Liver (tissue), 8 donors: ENCODE measurements at regions not wholly inside any gene's neighbourhood (a gene's known extent, or its start where the extent isn't known, plus 50 kb on each side); places are given as distances from the start of the nearest gene placed in this dataset.

Experiments
- DNase-seq: peaks from one replicate; pipeline ENCODE4 v3.0.0-alpha.2; 2017; ENCODE audit warnings: low spot score
- H3K27ac ChIP-seq, 2 donors: one replicate each; pipeline ENCODE4 v1.7.0; 2013; ENCODE audit warnings: inconsistent platforms in 2 of 2, low read length in 2 of 2, control low read depth in 1 of 2, low read depth in 1 of 2, mild to moderate bottlenecking in 1 of 2
- H3K27me3 ChIP-seq, 4 donors: one replicate each; pipeline versions ENCODE4 v1.6.1 to v1.7.0; 2013; ENCODE audit warnings: low read length in 3 of 4, inconsistent platforms in 1 of 4, mild to moderate bottlenecking in 1 of 4, moderate library complexity in 1 of 4; ENCODE audit not compliant: control insufficient read depth in 4 of 4, insufficient read depth in 4 of 4
- H3K36me3 ChIP-seq, 4 donors: one replicate each; pipeline versions ENCODE4 v1.6.1 to v1.7.0; 2013; ENCODE audit warnings: low read length in 3 of 4, mild to moderate bottlenecking in 3 of 4, low read depth in 1 of 4, moderate library complexity in 1 of 4; ENCODE audit not compliant: control insufficient read depth in 4 of 4, insufficient read depth in 3 of 4
- H3K4me1 ChIP-seq, 4 donors: one replicate each; pipeline versions ENCODE4 v1.6.1 to v1.7.0; 2013; ENCODE audit warnings: low read length in 3 of 4, mild to moderate bottlenecking in 3 of 4, moderate library complexity in 1 of 4; ENCODE audit not compliant: control insufficient read depth in 4 of 4, insufficient read depth in 4 of 4
- H3K4me3 ChIP-seq, 3 donors: one replicate each; pipeline versions ENCODE4 v1.6.1 to v1.7.0; 2013; ENCODE audit warnings: low read length in 3 of 3, control low read depth in 1 of 3, low read depth in 1 of 3, mild to moderate bottlenecking in 1 of 3
- H3K9ac ChIP-seq, 2 donors: one replicate each; pipeline ENCODE4 v1.7.0; 2013; ENCODE audit warnings: low read length in 2 of 2, mild to moderate bottlenecking in 2 of 2, moderate library complexity in 2 of 2, control low read depth in 1 of 2, low read depth in 1 of 2
- H3K9me3 ChIP-seq, 4 donors: one replicate each; pipeline versions ENCODE4 v1.6.1 to v1.7.0; 2013; ENCODE audit warnings: low read length in 3 of 4; ENCODE audit not compliant: control insufficient read depth in 4 of 4
- EGR1 ChIP-seq, 2 donors: IDR thresholded peaks; 2 replicates each; pipeline ENCODE4 v1.6.1; 2016 to 2018; ENCODE audit warnings: antibody characterized with exemption in 2 of 2, low read depth in 2 of 2
- FOXA1 ChIP-seq: IDR thresholded peaks from 2 replicates; pipeline ENCODE4 v1.6.1; 2016; ENCODE audit warnings: antibody characterized with exemption
- FOXA2 ChIP-seq: IDR thresholded peaks from 2 replicates; pipeline ENCODE4 v1.6.1; 2016; ENCODE audit warnings: antibody characterized with exemption
- HNF4A ChIP-seq, 2 donors: conservative IDR thresholded peaks; 2 replicates each; pipeline ENCODE4 v1.6.1; 2016; ENCODE audit warnings: antibody characterized with exemption in 2 of 2, mild to moderate bottlenecking in 2 of 2
- HNF4G ChIP-seq: IDR thresholded peaks from 2 replicates; pipeline ENCODE4 v1.6.1; 2016; ENCODE audit warnings: antibody characterized with exemption
- JUND ChIP-seq, 2 donors: IDR thresholded peaks; 2 replicates each; pipeline ENCODE4 v1.6.1; 2016; ENCODE audit warnings: antibody characterized with exemption in 2 of 2
- NR2F2 ChIP-seq: IDR thresholded peaks from 2 replicates; pipeline ENCODE4 v1.6.1; 2016; ENCODE audit warnings: antibody characterized with exemption
- RAD21 ChIP-seq, 2 donors: IDR thresholded peaks; 2 replicates each; pipeline ENCODE4 v1.6.1; 2016; ENCODE audit warnings: antibody characterized with exemption in 2 of 2, mild to moderate bottlenecking in 2 of 2
- RXRA ChIP-seq, 2 donors: IDR thresholded peaks; 2 replicates each; pipeline ENCODE4 v1.6.1; 2017 to 2018; ENCODE audit warnings: antibody characterized with exemption in 2 of 2, mild to moderate bottlenecking in 1 of 2
- TAF1 ChIP-seq: conservative IDR thresholded peaks from 2 replicates; pipeline ENCODE4 v1.6.1; 2016; ENCODE audit warnings: antibody characterized with exemption, mild to moderate bottlenecking
- YY1 ChIP-seq: IDR thresholded peaks from 2 replicates; pipeline ENCODE4 v1.6.1; 2016; ENCODE audit warnings: antibody characterized with exemption, mild to moderate bottlenecking
- WGBS: extraction: QIAGEN DNeasy Blood & Tissue Kit; methylation state at CpG from one replicate; pipeline ENCODE4 v1.1.7; 2013; 5-methylcytosine and 5-hydroxymethylcytosine counted together
- TF ChIP-seq, protein P1 (sequence below): IDR thresholded peaks from 2 replicates; pipeline ENCODE4 v1.6.1; 2016; ENCODE audit warnings: antibody characterized with exemption
- TF ChIP-seq, protein P2 (sequence below): IDR thresholded peaks from 2 replicates; pipeline ENCODE4 v1.6.1; 2016; ENCODE audit warnings: antibody characterized with exemption
- TF ChIP-seq, protein P3 (sequence below): IDR thresholded peaks from 2 replicates; pipeline ENCODE4 v1.6.1; 2016; ENCODE audit warnings: antibody characterized with exemption, mild to moderate bottlenecking
- TF ChIP-seq, protein P4 (sequence below): fragments of 150-350 bp; IDR thresholded peaks from 2 replicates; pipeline ENCODE4 v1.5.1; 2017; ENCODE audit warnings: improper control_type of control experiment, low read depth, low read length; ENCODE audit not compliant: missing input control
- TF ChIP-seq, protein P5 (sequence below): IDR thresholded peaks from 2 replicates; pipeline ENCODE4 v1.6.1; 2016; ENCODE audit warnings: antibody characterized with exemption
- donor health status: healthy.
- donor health status: healthy.
- donor health status: healthy.
- donor health status: healthy.
- donor health status: healthy.

DNA sequence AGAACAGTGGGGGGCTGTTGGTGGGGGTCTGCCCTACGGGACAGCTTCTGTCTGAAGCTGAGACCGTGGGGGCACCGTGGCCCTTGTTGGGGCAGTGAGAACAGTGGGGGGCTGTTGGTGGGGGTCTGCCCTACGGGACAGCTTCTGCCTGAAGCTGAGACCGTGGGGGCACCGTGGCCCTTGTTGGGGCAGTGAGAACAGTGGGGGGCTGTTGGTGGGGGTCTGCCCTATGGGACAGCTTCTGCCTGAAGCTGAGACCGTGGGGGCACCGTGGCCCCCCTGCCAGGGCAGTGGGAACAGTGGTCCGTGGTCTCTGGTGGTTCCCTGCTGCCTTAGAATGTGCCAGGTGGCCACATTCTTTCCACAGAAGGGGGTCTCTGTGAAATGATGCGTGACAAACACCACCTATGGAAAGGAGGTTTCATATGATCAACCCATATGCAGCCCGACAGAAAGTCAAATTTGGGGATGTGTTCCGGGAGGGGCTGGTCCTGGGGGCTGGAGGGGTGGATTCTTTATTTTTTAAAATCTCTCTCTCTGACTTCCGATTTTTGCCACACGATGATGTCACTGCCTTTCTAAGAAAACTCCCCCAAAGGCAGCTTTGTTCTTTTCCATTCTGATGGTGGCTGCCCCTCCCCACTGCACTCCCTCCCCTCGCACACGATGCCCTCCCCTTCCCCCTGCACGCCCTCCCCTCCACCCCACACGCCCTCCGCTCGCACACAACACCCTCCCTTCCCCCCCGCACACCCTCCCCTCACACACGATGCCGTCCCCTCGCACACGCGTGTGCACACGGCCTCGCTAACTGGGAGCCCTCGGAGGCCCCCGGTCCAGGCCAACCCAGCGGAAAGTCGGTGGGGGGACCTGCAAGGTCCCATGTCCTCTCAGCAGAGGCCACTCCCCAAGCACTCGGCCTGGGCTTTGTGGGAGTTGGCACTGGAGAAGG, 1186.5 kb downstream of the BRD1 start:
- no peaks in the 10 kb centered on the region for H3K9me3 ChIP-seq
- H3K27me3 ChIP-seq, result no peaks in the 10 kb centered on the region
- TF ChIP-seq, protein P1, sequence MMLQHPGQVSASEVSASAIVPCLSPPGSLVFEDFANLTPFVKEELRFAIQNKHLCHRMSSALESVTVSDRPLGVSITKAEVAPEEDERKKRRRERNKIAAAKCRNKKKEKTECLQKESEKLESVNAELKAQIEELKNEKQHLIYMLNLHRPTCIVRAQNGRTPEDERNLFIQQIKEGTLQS, result no peak
- TF ChIP-seq, protein P2, sequence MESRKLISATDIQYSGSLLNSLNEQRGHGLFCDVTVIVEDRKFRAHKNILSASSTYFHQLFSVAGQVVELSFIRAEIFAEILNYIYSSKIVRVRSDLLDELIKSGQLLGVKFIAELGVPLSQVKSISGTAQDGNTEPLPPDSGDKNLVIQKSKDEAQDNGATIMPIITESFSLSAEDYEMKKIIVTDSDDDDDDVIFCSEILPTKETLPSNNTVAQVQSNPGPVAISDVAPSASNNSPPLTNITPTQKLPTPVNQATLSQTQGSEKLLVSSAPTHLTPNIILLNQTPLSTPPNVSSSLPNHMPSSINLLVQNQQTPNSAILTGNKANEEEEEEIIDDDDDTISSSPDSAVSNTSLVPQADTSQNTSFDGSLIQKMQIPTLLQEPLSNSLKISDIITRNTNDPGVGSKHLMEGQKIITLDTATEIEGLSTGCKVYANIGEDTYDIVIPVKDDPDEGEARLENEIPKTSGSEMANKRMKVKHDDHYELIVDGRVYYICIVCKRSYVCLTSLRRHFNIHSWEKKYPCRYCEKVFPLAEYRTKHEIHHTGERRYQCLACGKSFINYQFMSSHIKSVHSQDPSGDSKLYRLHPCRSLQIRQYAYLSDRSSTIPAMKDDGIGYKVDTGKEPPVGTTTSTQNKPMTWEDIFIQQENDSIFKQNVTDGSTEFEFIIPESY, result no peak
- TF ChIP-seq FOXA1 (no peak), RXRA (IDR thresholded peaks at IDR 0.05) (no peak), NR2F2 (no peak), HNF4G (no peak), YY1 (no peak), HNF4A (conservative IDR thresholded peaks at IDR 0.05) (no peak), TAF1 (no peak), JUND (IDR thresholded peaks at IDR 0.05) (no peak), FOXA2 (no peak), EGR1 (IDR thresholded peaks at IDR 0.05; ENCODE audit: low read depth in 2 of 2) (no peak), RAD21 (IDR thresholded peaks at IDR 0.05) (no peak)
- TF ChIP-seq, protein P3, sequence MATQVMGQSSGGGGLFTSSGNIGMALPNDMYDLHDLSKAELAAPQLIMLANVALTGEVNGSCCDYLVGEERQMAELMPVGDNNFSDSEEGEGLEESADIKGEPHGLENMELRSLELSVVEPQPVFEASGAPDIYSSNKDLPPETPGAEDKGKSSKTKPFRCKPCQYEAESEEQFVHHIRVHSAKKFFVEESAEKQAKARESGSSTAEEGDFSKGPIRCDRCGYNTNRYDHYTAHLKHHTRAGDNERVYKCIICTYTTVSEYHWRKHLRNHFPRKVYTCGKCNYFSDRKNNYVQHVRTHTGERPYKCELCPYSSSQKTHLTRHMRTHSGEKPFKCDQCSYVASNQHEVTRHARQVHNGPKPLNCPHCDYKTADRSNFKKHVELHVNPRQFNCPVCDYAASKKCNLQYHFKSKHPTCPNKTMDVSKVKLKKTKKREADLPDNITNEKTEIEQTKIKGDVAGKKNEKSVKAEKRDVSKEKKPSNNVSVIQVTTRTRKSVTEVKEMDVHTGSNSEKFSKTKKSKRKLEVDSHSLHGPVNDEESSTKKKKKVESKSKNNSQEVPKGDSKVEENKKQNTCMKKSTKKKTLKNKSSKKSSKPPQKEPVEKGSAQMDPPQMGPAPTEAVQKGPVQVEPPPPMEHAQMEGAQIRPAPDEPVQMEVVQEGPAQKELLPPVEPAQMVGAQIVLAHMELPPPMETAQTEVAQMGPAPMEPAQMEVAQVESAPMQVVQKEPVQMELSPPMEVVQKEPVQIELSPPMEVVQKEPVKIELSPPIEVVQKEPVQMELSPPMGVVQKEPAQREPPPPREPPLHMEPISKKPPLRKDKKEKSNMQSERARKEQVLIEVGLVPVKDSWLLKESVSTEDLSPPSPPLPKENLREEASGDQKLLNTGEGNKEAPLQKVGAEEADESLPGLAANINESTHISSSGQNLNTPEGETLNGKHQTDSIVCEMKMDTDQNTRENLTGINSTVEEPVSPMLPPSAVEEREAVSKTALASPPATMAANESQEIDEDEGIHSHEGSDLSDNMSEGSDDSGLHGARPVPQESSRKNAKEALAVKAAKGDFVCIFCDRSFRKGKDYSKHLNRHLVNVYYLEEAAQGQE, result no peak
- TF ChIP-seq, protein P4, sequence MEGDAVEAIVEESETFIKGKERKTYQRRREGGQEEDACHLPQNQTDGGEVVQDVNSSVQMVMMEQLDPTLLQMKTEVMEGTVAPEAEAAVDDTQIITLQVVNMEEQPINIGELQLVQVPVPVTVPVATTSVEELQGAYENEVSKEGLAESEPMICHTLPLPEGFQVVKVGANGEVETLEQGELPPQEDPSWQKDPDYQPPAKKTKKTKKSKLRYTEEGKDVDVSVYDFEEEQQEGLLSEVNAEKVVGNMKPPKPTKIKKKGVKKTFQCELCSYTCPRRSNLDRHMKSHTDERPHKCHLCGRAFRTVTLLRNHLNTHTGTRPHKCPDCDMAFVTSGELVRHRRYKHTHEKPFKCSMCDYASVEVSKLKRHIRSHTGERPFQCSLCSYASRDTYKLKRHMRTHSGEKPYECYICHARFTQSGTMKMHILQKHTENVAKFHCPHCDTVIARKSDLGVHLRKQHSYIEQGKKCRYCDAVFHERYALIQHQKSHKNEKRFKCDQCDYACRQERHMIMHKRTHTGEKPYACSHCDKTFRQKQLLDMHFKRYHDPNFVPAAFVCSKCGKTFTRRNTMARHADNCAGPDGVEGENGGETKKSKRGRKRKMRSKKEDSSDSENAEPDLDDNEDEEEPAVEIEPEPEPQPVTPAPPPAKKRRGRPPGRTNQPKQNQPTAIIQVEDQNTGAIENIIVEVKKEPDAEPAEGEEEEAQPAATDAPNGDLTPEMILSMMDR, result no peak
- TF ChIP-seq, protein P5, sequence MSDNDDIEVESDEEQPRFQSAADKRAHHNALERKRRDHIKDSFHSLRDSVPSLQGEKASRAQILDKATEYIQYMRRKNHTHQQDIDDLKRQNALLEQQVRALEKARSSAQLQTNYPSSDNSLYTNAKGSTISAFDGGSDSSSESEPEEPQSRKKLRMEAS, result no peak
- WGBS, result 85% methylated on average over 33 of the region's 33 CpGs
- H3K4me3 ChIP-seq, result no peak overlapping the region
- H3K9ac ChIP-seq, result no peak overlapping the region
- H3K36me3 ChIP-seq, result no peaks in the 10 kb centered on the region
- DNase-seq, result no peak
- H3K27ac ChIP-seq, result no peak overlapping the region
- H3K4me1 ChIP-seq, result no peaks in the 10 kb centered on the region
